ENCODE measurements at regions not wholly inside any gene's neighbourhood (a gene's known extent, or its start where the extent isn't known, plus 50 kb on each side); places are given as distances from the start of the nearest gene placed in this dataset.
"Not testable (repeated sequence)": the region's sequence is repeated elsewhere in the genome, so short reads cannot be mapped to it uniquely, and the experiment has no call there.

- H4K20me1 ChIP-seq (ENCODE audit: insufficient read depth, low read length); H3K9me3 ChIP-seq (ENCODE audit: low read depth, low read length); H3K27me3 ChIP-seq (ENCODE audit: insufficient read depth, low read length); H3K4me2 ChIP-seq (ENCODE audit: insufficient read depth, low read length); H3K79me2 ChIP-seq (ENCODE audit: insufficient read depth, low read length); H3K36me3 ChIP-seq (ENCODE audit: insufficient read depth, low read length); H3K4me1 ChIP-seq (ENCODE audit: insufficient read depth, low read length); H2AFZ ChIP-seq (ENCODE audit: low read length); H3K27ac ChIP-seq (ENCODE audit: low read depth, low read length): not testable (repeated sequence)
- H3K4me3 ChIP-seq (ENCODE audit: insufficient read depth, low read length): peak overlapping the region; percentile 22
- peak; percentile 22 for DNase-seq (ENCODE audit: insufficient read length, low spot score, missing footprints)
Observed at GRCh38 chr15:22714358-22715132, 71.9 kb upstream of the NIPA1 start.

DNA sequence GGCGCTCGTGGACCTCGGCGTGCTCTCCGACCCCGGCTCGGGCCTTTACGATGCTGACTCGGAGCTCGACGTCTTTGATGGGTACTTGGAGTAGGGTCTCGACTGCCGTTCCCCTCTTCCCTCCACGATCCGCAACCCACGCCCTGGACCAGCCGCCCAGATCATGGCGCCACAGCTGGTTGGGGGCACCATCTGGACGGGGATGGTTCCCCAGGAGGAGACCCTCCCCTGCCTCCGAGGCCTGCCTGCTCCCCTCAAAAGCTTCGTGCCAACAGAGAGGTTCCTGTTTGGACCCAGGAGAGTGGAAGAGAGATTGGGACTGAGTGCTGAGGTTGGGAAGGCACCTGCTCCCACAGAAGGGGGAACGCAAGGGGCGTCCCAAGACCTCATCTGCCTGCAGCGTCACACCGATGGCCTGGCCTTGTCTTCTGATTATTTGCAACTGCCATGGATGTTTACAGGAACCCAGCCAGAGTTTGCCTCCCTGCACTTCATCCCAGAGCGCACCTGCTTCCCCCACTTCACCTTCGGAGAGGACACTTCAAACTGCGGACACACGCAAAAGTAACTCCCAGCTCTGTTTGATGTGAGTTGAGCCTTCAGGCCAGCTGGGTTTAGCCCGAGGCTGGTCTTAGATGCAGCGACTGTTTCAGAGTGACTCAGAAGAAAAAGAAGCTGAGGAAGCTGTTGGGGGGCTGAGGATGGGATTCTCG lies 71.2 kb upstream of the NIPA1 start:
- not testable (repeated sequence) for H2AFZ ChIP-seq (ENCODE audit: low read length); H3K27me3 ChIP-seq (ENCODE audit: insufficient read depth, low read length); H3K27ac ChIP-seq (ENCODE audit: low read depth, low read length); H3K4me3 ChIP-seq (ENCODE audit: insufficient read depth, low read length); H3K4me2 ChIP-seq (ENCODE audit: insufficient read depth, low read length); H3K9me3 ChIP-seq (ENCODE audit: low read depth, low read length); H4K20me1 ChIP-seq (ENCODE audit: insufficient read depth, low read length); H3K4me1 ChIP-seq (ENCODE audit: insufficient read depth, low read length); DNase-seq (ENCODE audit: insufficient read length, low spot score, missing footprints); H3K36me3 ChIP-seq (ENCODE audit: insufficient read depth, low read length); H3K79me2 ChIP-seq (ENCODE audit: insufficient read depth, low read length)

- not testable (repeated sequence) for H3K79me2 ChIP-seq (ENCODE audit: insufficient read depth, low read length); H2AFZ ChIP-seq (ENCODE audit: low read length); H3K4me2 ChIP-seq (ENCODE audit: insufficient read depth, low read length); H3K9me3 ChIP-seq (ENCODE audit: low read depth, low read length); H3K4me1 ChIP-seq (ENCODE audit: insufficient read depth, low read length); H3K27me3 ChIP-seq (ENCODE audit: insufficient read depth, low read length); H4K20me1 ChIP-seq (ENCODE audit: insufficient read depth, low read length); H3K4me3 ChIP-seq (ENCODE audit: insufficient read depth, low read length); H3K27ac ChIP-seq (ENCODE audit: low read depth, low read length); DNase-seq (ENCODE audit: insufficient read length, low spot score, missing footprints); H3K36me3 ChIP-seq (ENCODE audit: insufficient read depth, low read length)
Observed at GRCh38 chr15:22719980-22720379, 66.5 kb upstream of the NIPA1 start.

DNA sequence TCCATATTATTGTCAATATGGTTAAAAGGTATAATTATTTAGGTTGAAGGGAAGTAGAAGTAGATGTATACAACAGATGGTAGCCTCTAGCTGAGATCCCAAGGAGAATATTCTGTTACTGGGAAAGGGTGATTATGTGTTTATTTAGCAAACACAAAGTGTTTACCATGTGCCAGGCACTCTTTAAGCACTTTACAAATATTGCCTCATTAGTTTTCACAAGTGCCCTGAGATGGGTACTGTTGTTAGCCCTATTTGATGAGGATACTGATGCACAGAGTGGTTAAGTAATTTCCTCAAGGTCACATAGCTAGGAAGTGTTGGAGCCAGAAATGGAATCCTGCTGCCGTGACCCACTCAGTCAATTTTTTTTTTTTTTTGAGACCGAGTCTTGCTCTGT lies 60.3 kb upstream of the NIPA1 start:
- not testable (repeated sequence) for H3K27ac ChIP-seq (ENCODE audit: low read depth, low read length); H3K9me3 ChIP-seq (ENCODE audit: low read depth, low read length); H3K79me2 ChIP-seq (ENCODE audit: insufficient read depth, low read length); H3K4me1 ChIP-seq (ENCODE audit: insufficient read depth, low read length); H3K27me3 ChIP-seq (ENCODE audit: insufficient read depth, low read length); H2AFZ ChIP-seq (ENCODE audit: low read length); DNase-seq (ENCODE audit: insufficient read length, low spot score, missing footprints); H3K36me3 ChIP-seq (ENCODE audit: insufficient read depth, low read length); H3K4me3 ChIP-seq (ENCODE audit: insufficient read depth, low read length); H4K20me1 ChIP-seq (ENCODE audit: insufficient read depth, low read length); H3K4me2 ChIP-seq (ENCODE audit: insufficient read depth, low read length)

DNA sequence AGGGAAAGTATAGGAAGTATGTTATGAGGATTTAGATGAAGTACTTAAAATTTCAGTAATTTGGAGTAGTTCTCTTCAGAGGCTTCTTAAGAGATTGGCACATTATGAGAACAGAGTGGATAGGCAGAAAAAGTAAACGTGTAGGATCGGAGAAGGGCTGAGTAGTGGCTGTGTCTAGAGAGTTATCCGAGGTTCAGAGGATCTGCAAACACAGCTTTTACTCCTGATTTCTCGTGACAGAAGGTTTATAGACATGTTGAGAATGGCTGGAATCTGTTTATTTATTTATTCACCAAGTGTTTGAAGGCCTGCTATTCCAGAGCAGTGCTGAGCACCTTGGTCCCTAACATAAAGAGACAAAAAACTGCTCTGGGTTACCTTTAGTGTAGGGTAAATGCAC lies 51.4 kb upstream of the NIPA1 start:
- H3K4me2 ChIP-seq (ENCODE audit: insufficient read depth, low read length); DNase-seq (ENCODE audit: insufficient read length, low spot score, missing footprints); H3K27me3 ChIP-seq (ENCODE audit: insufficient read depth, low read length); H4K20me1 ChIP-seq (ENCODE audit: insufficient read depth, low read length); H3K27ac ChIP-seq (ENCODE audit: low read depth, low read length); H3K36me3 ChIP-seq (ENCODE audit: insufficient read depth, low read length); H3K4me1 ChIP-seq (ENCODE audit: insufficient read depth, low read length); H3K79me2 ChIP-seq (ENCODE audit: insufficient read depth, low read length); H3K9me3 ChIP-seq (ENCODE audit: low read depth, low read length); H2AFZ ChIP-seq (ENCODE audit: low read length); H3K4me3 ChIP-seq (ENCODE audit: insufficient read depth, low read length): not testable (repeated sequence)

- no peaks in the 10 kb centered on the region for H3K9me3 ChIP-seq (ENCODE audit: low read depth, low read length)
- TF ChIP-seq, protein P1, sequence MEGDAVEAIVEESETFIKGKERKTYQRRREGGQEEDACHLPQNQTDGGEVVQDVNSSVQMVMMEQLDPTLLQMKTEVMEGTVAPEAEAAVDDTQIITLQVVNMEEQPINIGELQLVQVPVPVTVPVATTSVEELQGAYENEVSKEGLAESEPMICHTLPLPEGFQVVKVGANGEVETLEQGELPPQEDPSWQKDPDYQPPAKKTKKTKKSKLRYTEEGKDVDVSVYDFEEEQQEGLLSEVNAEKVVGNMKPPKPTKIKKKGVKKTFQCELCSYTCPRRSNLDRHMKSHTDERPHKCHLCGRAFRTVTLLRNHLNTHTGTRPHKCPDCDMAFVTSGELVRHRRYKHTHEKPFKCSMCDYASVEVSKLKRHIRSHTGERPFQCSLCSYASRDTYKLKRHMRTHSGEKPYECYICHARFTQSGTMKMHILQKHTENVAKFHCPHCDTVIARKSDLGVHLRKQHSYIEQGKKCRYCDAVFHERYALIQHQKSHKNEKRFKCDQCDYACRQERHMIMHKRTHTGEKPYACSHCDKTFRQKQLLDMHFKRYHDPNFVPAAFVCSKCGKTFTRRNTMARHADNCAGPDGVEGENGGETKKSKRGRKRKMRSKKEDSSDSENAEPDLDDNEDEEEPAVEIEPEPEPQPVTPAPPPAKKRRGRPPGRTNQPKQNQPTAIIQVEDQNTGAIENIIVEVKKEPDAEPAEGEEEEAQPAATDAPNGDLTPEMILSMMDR (IDR thresholded peaks at IDR 0.05; ENCODE audit: extremely low read depth, low read depth, low read length): no peak
- H3K4me1 ChIP-seq (ENCODE audit: insufficient read depth, low read length): peaks cover 8% of the 10 kb centered on the region
- no peak overlapping the region for H2AFZ ChIP-seq (ENCODE audit: low read length)
- no peak overlapping the region for H3K27ac ChIP-seq (ENCODE audit: low read depth, low read length)
- no peaks in the 10 kb centered on the region for H3K36me3 ChIP-seq (ENCODE audit: insufficient read depth, low read length)
- no peaks in the 10 kb centered on the region for H3K27me3 ChIP-seq (ENCODE audit: insufficient read depth, low read length)
- H3K79me2 ChIP-seq (ENCODE audit: insufficient read depth, low read length): no peaks in the 10 kb centered on the region
- H3K4me2 ChIP-seq (ENCODE audit: insufficient read depth, low read length): no peak overlapping the region
- H4K20me1 ChIP-seq (ENCODE audit: insufficient read depth, low read length): no peaks in the 10 kb centered on the region
- no peak overlapping the region for H3K4me3 ChIP-seq (ENCODE audit: insufficient read depth, low read length)
- DNase-seq (ENCODE audit: insufficient read length, low spot score, missing footprints): no peak
Observed at GRCh38 chr15:22735781-22736180, 50.7 kb upstream of the NIPA1 start.

GRCh38 chr15:22736200-22736599 lies 50.2 kb upstream of the NIPA1 start:
- H3K36me3 ChIP-seq (ENCODE audit: insufficient read depth, low read length); H4K20me1 ChIP-seq (ENCODE audit: insufficient read depth, low read length); H3K4me1 ChIP-seq (ENCODE audit: insufficient read depth, low read length); DNase-seq (ENCODE audit: insufficient read length, low spot score, missing footprints); H3K27me3 ChIP-seq (ENCODE audit: insufficient read depth, low read length); H3K79me2 ChIP-seq (ENCODE audit: insufficient read depth, low read length); H3K9me3 ChIP-seq (ENCODE audit: low read depth, low read length); H3K4me3 ChIP-seq (ENCODE audit: insufficient read depth, low read length); H2AFZ ChIP-seq (ENCODE audit: low read length); H3K4me2 ChIP-seq (ENCODE audit: insufficient read depth, low read length): not testable (repeated sequence)
- peak overlapping the region; percentile 33 for H3K27ac ChIP-seq (ENCODE audit: low read depth, low read length)

All from osteoblast (primary cell).